Mesendoderm (in vitro differentiated cells): ENCODE measurements at regions not wholly inside any gene's neighbourhood (a gene's known extent, or its start where the extent isn't known, plus 50 kb on each side); places are given as distances from the start of the nearest gene placed in this dataset.

ENCODE experiments used
- small RNA-seq: library from polyadenylated mRNA; stranded (forward); fragments of <200 nt; extraction: miRNeasy Mini kit (QIAGEN cat#:217004); gene quantifications from one replicate; pipeline ENCODE3, GENCODE V24; 2013; ENCODE audit not compliant: insufficient read depth

Small RNA genes lying in the stretch of these regions (small RNA-seq; reads per million reads assigned to genes)
- gene MIR548M = 1.3 reads per million
